ENCODE measurements at regions not wholly inside any gene's neighbourhood (a gene's known extent, or its start where the extent isn't known, plus 50 kb on each side); places are given as distances from the start of the nearest gene placed in this dataset.

- no peak for DNase-seq
- Histone ChIP-seq H3K36me3 (no peaks in the 10 kb centered on the region), H3K27ac (no peak overlapping the region), H3K9me3 (no peaks in the 10 kb centered on the region), H3K4me1 (no peaks in the 10 kb centered on the region), H3K4me3 (no peak overlapping the region), H3K27me3 (no peaks in the 10 kb centered on the region)
- TF ChIP-seq CTCF (IDR thresholded peaks at IDR 0.05) (no peak), EP300 (IDR thresholded peaks at IDR 0.05; ENCODE audit: low read depth) (no peak), POLR2AphosphoS5 (IDR thresholded peaks at IDR 0.05) (no peak), POLR2A (IDR thresholded peaks at IDR 0.05) (no peak)
- intact Hi-C loops (cut with DNase I; ENCODE audit: low total_unique reads): no loop called here
- in situ Hi-C loops (cut with MboI; ENCODE audit: low pct_ligation_motif_present in 1 of 4, low pct_unique_long_range_greater_than_20kb in 1 of 4, low sequenced_read_pairs in 3 of 4): loop anchor here in 2 of 4 donors (25.0 kb wide), 1 partner anchor 751 kb away; no protein-coding TSS in a partner anchor
- 60 to 61% methylated on average over 4 of the region's 4 CpGs for WGBS, 2 donors (ENCODE audit: low coverage in 1 of 2)
Observed at GRCh38 chr4:147088146-147088545, 142.5 kb upstream of the TTC29 start.

GRCh38 chr4:147090486-147090885, 144.8 kb upstream of the TTC29 start:
- 46 to 52% methylated on average over 4 to 5 of the region's 5 CpGs for WGBS, 2 donors (ENCODE audit: low coverage in 1 of 2)
- Histone ChIP-seq H3K27me3 (peaks cover 5% of the 10 kb centered on the region), H3K4me1 (no peaks in the 10 kb centered on the region), H3K9me3 (no peaks in the 10 kb centered on the region), H3K4me3 (no peak overlapping the region), H3K27ac (no peak overlapping the region), H3K36me3 (no peaks in the 10 kb centered on the region)
- no peak for DNase-seq
- intact Hi-C loops (cut with DNase I; ENCODE audit: low total_unique reads) (no loop called here), in situ Hi-C loops (cut with MboI; ENCODE audit: low pct_ligation_motif_present in 1 of 4, low pct_unique_long_range_greater_than_20kb in 1 of 4, low sequenced_read_pairs in 3 of 4) (loop anchor here in 2 of 4 donors (10.0 to 25.0 kb wide), 2 partner anchors 66 to 753 kb away; no protein-coding TSS in a partner anchor)
- TF ChIP-seq POLR2AphosphoS5 (IDR thresholded peaks at IDR 0.05): no peak
- TF ChIP-seq CTCF (IDR thresholded peaks at IDR 0.05): no peak
- no peak for TF ChIP-seq POLR2A (IDR thresholded peaks at IDR 0.05)
- TF ChIP-seq EP300 (IDR thresholded peaks at IDR 0.05; ENCODE audit: low read depth): no peak

GRCh38 chr4:147093206-147093605, 147.5 kb upstream of the TTC29 start:
- in situ Hi-C loops (cut with MboI; ENCODE audit: low pct_ligation_motif_present in 1 of 4, low pct_unique_long_range_greater_than_20kb in 1 of 4, low sequenced_read_pairs in 3 of 4): loop anchor here in 2 of 4 donors (10.0 to 25.0 kb wide), 2 partner anchors 68 to 756 kb away; no protein-coding TSS in a partner anchor
- DNase-seq: no peak

GRCh38 chr4:147094238-147094637, 148.6 kb upstream of the TTC29 start:
- 79% methylated on average over 2 of the region's 2 CpGs for WGBS, 2 donors (ENCODE audit: low coverage in 1 of 2)
- Histone ChIP-seq H3K4me3 (no peak overlapping the region), H3K4me1 (no peaks in the 10 kb centered on the region), H3K27ac (no peak overlapping the region), H3K36me3 (no peaks in the 10 kb centered on the region), H3K9me3 (no peaks in the 10 kb centered on the region), H3K27me3 (peaks cover 5% of the 10 kb centered on the region)
- intact Hi-C loops (cut with DNase I; ENCODE audit: low total_unique reads) (loop anchor here (2.0 kb wide), 1 partner anchor 77 kb away; no protein-coding TSS in a partner anchor), in situ Hi-C loops (cut with MboI; ENCODE audit: low pct_ligation_motif_present in 1 of 4, low pct_unique_long_range_greater_than_20kb in 1 of 4, low sequenced_read_pairs in 3 of 4) (loop anchor here in 2 of 4 donors (10.0 to 25.0 kb wide), 2 partner anchors 69 to 757 kb away; no protein-coding TSS in a partner anchor)
- TF ChIP-seq POLR2A (IDR thresholded peaks at IDR 0.05) (no peak), EP300 (IDR thresholded peaks at IDR 0.05; ENCODE audit: low read depth) (no peak), POLR2AphosphoS5 (IDR thresholded peaks at IDR 0.05) (no peak), CTCF (IDR thresholded peaks at IDR 0.05) (no peak)
- DNase-seq: no peak

More at GRCh38 chr4:147093206-147093605, 147.5 kb upstream of the TTC29 start:
- Histone ChIP-seq H3K4me3 (no peak overlapping the region), H3K27ac (no peak overlapping the region), H3K27me3 (peaks cover 5% of the 10 kb centered on the region), H3K4me1 (no peaks in the 10 kb centered on the region), H3K36me3 (no peaks in the 10 kb centered on the region), H3K9me3 (no peaks in the 10 kb centered on the region)
- intact Hi-C loops (cut with DNase I; ENCODE audit: low total_unique reads): no loop called here
- WGBS, 2 donors (ENCODE audit: low coverage in 1 of 2): 34 to 56% methylated on average over 2 of the region's 2 CpGs
- TF ChIP-seq CTCF (IDR thresholded peaks at IDR 0.05) (no peak), EP300 (IDR thresholded peaks at IDR 0.05; ENCODE audit: low read depth) (no peak), POLR2AphosphoS5 (IDR thresholded peaks at IDR 0.05) (no peak), POLR2A (IDR thresholded peaks at IDR 0.05) (no peak)
